Heart left ventricle (tissue), 16 donors: ENCODE measurements at regions not wholly inside any gene's neighbourhood (a gene's known extent, or its start where the extent isn't known, plus 50 kb on each side); places are given as distances from the start of the nearest gene placed in this dataset.

ENCODE experiments used
- ATAC-seq, 4 donors: fragments of 200-7000 bp; cut with Tn5 transposase; one replicate each; pipeline ENCODE4 v1.9.1; 2020 to 2022; ENCODE audit warnings: moderate library complexity in 4 of 4, mild to moderate bottlenecking in 3 of 4, moderate number of reproducible peaks in 1 of 4
- DNase-seq, 5 donors: peaks; one replicate each; pipeline ENCODE4 v3.0.0-alpha.2; 2020
- H3K27ac ChIP-seq, 12 donors: fragments of 200-600 bp; sonication (generic) in 4 of 12; one replicate each; pipeline versions ENCODE4 v1.5.0 to v1.8.0; 2016 to 2022; ENCODE audit warnings: mild to moderate bottlenecking in 2 of 12
- H3K27me3 ChIP-seq, 9 donors: fragments of 200-600 bp; sonication (generic) in 2 of 9; one replicate each; pipeline versions ENCODE4 v1.5.1 to v1.8.0; 2016 to 2022; ENCODE audit warnings: mild to moderate bottlenecking in 3 of 9
- H3K36me3 ChIP-seq, 9 donors: fragments of 200-600 bp; sonication (generic) in 2 of 9; one replicate each; pipeline versions ENCODE4 v1.5.0 to v1.8.0; 2018 to 2022; ENCODE audit warnings: mild to moderate bottlenecking in 2 of 9
- H3K4me1 ChIP-seq, 12 donors: fragments of 200-600 bp; sonication (generic) in 4 of 12; one replicate each; pipeline versions ENCODE4 v1.5.0 to v1.8.0; 2016 to 2022; ENCODE audit warnings: mild to moderate bottlenecking in 3 of 12
- H3K4me3 ChIP-seq, 12 donors: fragments of 200-600 bp; sonication (generic) in 4 of 12; one replicate each; pipeline versions ENCODE4 v1.5.0 to v1.8.0; 2017 to 2022; ENCODE audit warnings: mild to moderate bottlenecking in 9 of 12, moderate library complexity in 4 of 12
- H3K9me3 ChIP-seq, 12 donors: fragments of 200-600 bp; sonication (generic) in 4 of 12; one replicate each; pipeline versions ENCODE4 v1.5.0 to v1.8.0; 2016 to 2022; ENCODE audit warnings: mild to moderate bottlenecking in 1 of 12
- POLR2A ChIP-seq, 2 donors: fragments of 450-650 bp; IDR thresholded peaks; one replicate each; pipeline ENCODE4 v1.6.1; 2017; ENCODE audit warnings: antibody characterized with exemption in 2 of 2, mild to moderate bottlenecking in 2 of 2, moderate library complexity in 2 of 2
- WGBS, 4 donors: extraction: QIAGEN DNeasy Blood & Tissue Kit in 2 of 4; methylation state at CpG; one replicate each; pipeline versions ENCODE4 v1.1.5 to v1.1.7; 2013 to 2018; 5-methylcytosine and 5-hydroxymethylcytosine counted together
- intact Hi-C, 10 donors: fragments of 100-400 bp; cut with DNase I; formaldehyde crosslinking; loops; one replicate each; pipeline versions ENCODE4 v1.11.1 to v1.14.2; 2022
- TF ChIP-seq, protein P1 (sequence below), 12 donors: fragments of 200-600 bp; sonication (generic) in 4 of 12; IDR thresholded peaks; one replicate each; pipeline versions ENCODE4 v1.5.0 to v1.8.0; 2018 to 2022; ENCODE audit warnings: antibody characterized with exemption in 12 of 12, mild to moderate bottlenecking in 5 of 12
- donor health status: ischemic (EF 13 %, LVEDD 7.1; RV severe dilation, severe dysfunction).
- donor health status: healthy with polysubstance abuse.
- donor health status: DM: no; HTN: yes; CAD: no.
- donor health status: DM: no; HTN: no; CAD: no.
- donor health status: ischemic (EF 25% LVEDD 6.9; RV normal size, moderate dysfunction).
- donor health status: ischemic (EF 25% LVEDD 5.7; RV mildly dilated, moderate dysfunction).
- donor health status: healthy.
- donor health status: DM: yes; HTN: yes; CAD: no.
- donor health status: ischemic (EF 35%, LVEDD 5.7; RV mildly dilated, moderate dysfunction).
- donor health status: nonischemic (EF 11% LVEDD 7.7; RV severe dilation, severe dysfunction).
- donor health status: DM: yes; HTN: yes; CAD: no.
- donor health status: PGD.
- donor health status: ischemic (EF 29% LVEDD 5.4; RV normal size, mild dysfunction).
- donor health status: nonischemic (EF 23%, LVEDD 6.1; RV moderate dilation, normal function).

DNA sequence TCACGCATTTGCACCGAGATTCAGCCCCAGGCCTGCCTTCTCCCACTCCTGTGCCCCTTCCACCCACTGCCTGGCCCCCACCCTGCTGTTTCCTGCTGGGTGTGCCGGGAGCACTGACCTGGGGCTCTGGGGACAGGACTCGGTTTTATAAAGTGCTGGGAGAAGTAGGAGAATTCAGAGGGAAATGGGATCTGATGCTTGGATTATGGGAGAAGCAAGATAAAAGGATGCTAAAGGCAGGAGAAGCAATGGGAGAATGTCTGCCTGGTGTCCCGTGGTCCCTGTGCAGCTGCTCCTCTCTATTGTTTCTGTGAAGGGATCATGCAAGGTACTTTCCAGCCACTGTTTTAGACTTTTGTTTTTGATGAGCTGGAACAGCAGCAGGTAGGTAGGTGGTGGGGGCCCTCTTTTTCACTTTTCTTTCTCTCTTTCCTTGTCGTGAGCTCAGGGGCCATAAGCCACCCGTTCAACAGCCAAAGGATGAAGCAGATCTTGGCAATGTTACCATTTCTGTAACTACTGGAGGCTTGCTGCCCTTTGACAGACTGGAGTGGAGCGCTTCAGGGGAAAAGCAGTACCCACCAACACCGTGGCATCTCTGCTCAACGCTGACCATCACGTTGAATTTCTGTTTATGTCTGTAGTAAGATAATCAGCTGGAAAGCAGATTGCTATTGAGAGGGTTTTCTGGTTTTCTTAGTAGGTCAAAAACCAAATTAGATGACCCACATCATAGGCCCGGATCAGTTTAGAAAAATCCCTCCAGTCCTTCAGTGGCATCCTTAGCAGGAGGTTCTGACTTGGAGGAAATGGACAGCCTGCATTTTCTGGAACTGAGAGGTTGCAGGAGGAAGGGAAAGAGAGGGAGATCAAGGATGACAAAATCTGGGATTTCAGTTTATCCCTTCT lies 63.8 kb upstream of the ENPP6 start:
- 64 to 75% (median 69%) methylated on average over 12 of the region's 12 CpGs for WGBS, 4 donors
- ATAC-seq (no peak), DNase-seq (no peak)
- Histone ChIP-seq H3K27ac (peak overlapping the region in 3 of 12 donors; percentile 17 to 39 (median 30)), H3K4me1 (peaks cover 0 to 33% (median 6%) of the 10 kb centered on the region in 12 donors), H3K27me3 (no peaks in the 10 kb centered on the region), H3K36me3 (no peaks in the 10 kb centered on the region), H3K9me3 (peaks cover 0 to 5% (median 0%) of the 10 kb centered on the region in 12 donors), H3K4me3 (no peak overlapping the region)
- no peak for TF ChIP-seq POLR2A (IDR thresholded peaks at IDR 0.05)
- TF ChIP-seq, protein P1, sequence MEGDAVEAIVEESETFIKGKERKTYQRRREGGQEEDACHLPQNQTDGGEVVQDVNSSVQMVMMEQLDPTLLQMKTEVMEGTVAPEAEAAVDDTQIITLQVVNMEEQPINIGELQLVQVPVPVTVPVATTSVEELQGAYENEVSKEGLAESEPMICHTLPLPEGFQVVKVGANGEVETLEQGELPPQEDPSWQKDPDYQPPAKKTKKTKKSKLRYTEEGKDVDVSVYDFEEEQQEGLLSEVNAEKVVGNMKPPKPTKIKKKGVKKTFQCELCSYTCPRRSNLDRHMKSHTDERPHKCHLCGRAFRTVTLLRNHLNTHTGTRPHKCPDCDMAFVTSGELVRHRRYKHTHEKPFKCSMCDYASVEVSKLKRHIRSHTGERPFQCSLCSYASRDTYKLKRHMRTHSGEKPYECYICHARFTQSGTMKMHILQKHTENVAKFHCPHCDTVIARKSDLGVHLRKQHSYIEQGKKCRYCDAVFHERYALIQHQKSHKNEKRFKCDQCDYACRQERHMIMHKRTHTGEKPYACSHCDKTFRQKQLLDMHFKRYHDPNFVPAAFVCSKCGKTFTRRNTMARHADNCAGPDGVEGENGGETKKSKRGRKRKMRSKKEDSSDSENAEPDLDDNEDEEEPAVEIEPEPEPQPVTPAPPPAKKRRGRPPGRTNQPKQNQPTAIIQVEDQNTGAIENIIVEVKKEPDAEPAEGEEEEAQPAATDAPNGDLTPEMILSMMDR (IDR thresholded peaks at IDR 0.05) = no peak
- intact Hi-C loops = loop anchor here in 6 of 10 donors (10.0 kb wide), 4 partner anchors 103 to 363 kb away; partner anchors contain the start of genes CASP3 (in 3 of the 6), PRIMPOL (in 3 of the 6) and IRF2 (in 1 of the 6)

GRCh38 chr4:184280591-184281071 lies 63.0 kb upstream of the ENPP6 start:
- 88 to 97% (median 95%) methylated on average over 2 of the region's 2 CpGs for WGBS, 4 donors
- Histone ChIP-seq H3K9me3 (peaks cover 0 to 11% (median 0%) of the 10 kb centered on the region in 12 donors), H3K4me3 (no peak overlapping the region), H3K4me1 (peaks cover 0 to 33% (median 6%) of the 10 kb centered on the region in 12 donors), H3K36me3 (no peaks in the 10 kb centered on the region), H3K27me3 (no peaks in the 10 kb centered on the region), H3K27ac (peak overlapping the region in 1 of 12 donors; percentile 18)
- TF ChIP-seq, protein P1 (IDR thresholded peaks at IDR 0.05) = no peak
- no peak for TF ChIP-seq POLR2A (IDR thresholded peaks at IDR 0.05)
- intact Hi-C loops = loop anchor here in 6 of 10 donors (10.0 kb wide), 4 partner anchors 104 to 364 kb away; partner anchors contain the start of genes CASP3 (in 3 of the 6), PRIMPOL (in 3 of the 6) and IRF2 (in 1 of the 6)
- DNase-seq (no peak), ATAC-seq (no peak)

GRCh38 chr4:184280137-184280536 lies 62.5 kb upstream of the ENPP6 start:
- peak overlapping the region in 1 of 12 donors; percentile 18 for H3K27ac ChIP-seq
- intact Hi-C loops = loop anchor here in 6 of 10 donors (10.0 kb wide), 4 partner anchors 105 to 365 kb away; partner anchors contain the start of genes CASP3 (in 3 of the 6), PRIMPOL (in 3 of the 6) and IRF2 (in 1 of the 6)
- DNase-seq = no peak

More at GRCh38 chr4:184280137-184280536, 62.5 kb upstream of the ENPP6 start:
- H3K27me3 ChIP-seq = no peaks in the 10 kb centered on the region
- peaks cover 0 to 33% (median 6%) of the 10 kb centered on the region in 12 donors for H3K4me1 ChIP-seq
- H3K36me3 ChIP-seq = no peaks in the 10 kb centered on the region
- TF ChIP-seq POLR2A (IDR thresholded peaks at IDR 0.05) = no peak
- TF ChIP-seq, protein P1 (IDR thresholded peaks at IDR 0.05) = no peak
- peaks cover 0 to 11% (median 0%) of the 10 kb centered on the region in 12 donors for H3K9me3 ChIP-seq
- no peak for ATAC-seq
- WGBS, 4 donors = 92 to 97% (median 93%) methylated on average over 4 of the region's 4 CpGs
- H3K4me3 ChIP-seq = no peak overlapping the region
